Coronary artery (tissue), 2 donors: ENCODE measurements at regions not wholly inside any gene's neighbourhood (a gene's known extent, or its start where the extent isn't known, plus 50 kb on each side); places are given as distances from the start of the nearest gene placed in this dataset.

Experiments
- DNase-seq: peaks from one replicate; pipeline ENCODE4 v3.0.0-alpha.2; 2017; ENCODE audit warnings: low spot score
- H3K27ac ChIP-seq, 2 donors: fragments of 200-600 bp; sonication (generic); one replicate each; pipeline ENCODE4 v1.5.1; 2016 to 2019
- H3K4me3 ChIP-seq: fragments of 200-600 bp; sonication (generic); 2 replicates; pipeline ENCODE4 v1.5.1; 2016; ENCODE audit warnings: mild to moderate bottlenecking, moderate library complexity
- CTCF ChIP-seq: fragments of 200-600 bp; sonication (generic); IDR thresholded peaks from one replicate; pipeline ENCODE4 v1.5.1; 2019; ENCODE audit warnings: antibody characterized with exemption

- Histone ChIP-seq H3K4me3 (no peak overlapping the region), H3K27ac (no peak overlapping the region)
- no peak for DNase-seq
- no peak for TF ChIP-seq CTCF
These were observed 798.7 kb downstream of the DIPK2A start for GRCh38 chr3:144770281-144770680.

GRCh38 chr3:144770915-144771351 is 799.3 kb downstream of the DIPK2A start:
- no peak for DNase-seq
- H3K4me3 ChIP-seq: no peak overlapping the region
- TF ChIP-seq CTCF: no peak
- H3K27ac ChIP-seq: no peak overlapping the region

GRCh38 chr3:144771381-144771870 is 799.8 kb downstream of the DIPK2A start:
- no peak overlapping the region for H3K27ac ChIP-seq
- no peak for DNase-seq

GRCh38 chr3:144772372-144772771 is 800.7 kb downstream of the DIPK2A start:
- TF ChIP-seq CTCF: no peak
- Histone ChIP-seq H3K4me3 (no peak overlapping the region), H3K27ac (no peak overlapping the region)
- DNase-seq: no peak

More at GRCh38 chr3:144771381-144771870, 799.8 kb downstream of the DIPK2A start:
- no peak for TF ChIP-seq CTCF
- no peak overlapping the region for H3K4me3 ChIP-seq

GRCh38 chr3:144773350-144773749 is 801.7 kb downstream of the DIPK2A start:
- no peak for TF ChIP-seq CTCF

GRCh38 chr3:144774897-144775296 is 803.3 kb downstream of the DIPK2A start:
- no peak for DNase-seq
- no peak for TF ChIP-seq CTCF
- H3K4me3 ChIP-seq: no peak overlapping the region
- H3K27ac ChIP-seq: no peak overlapping the region

More at GRCh38 chr3:144773350-144773749, 801.7 kb downstream of the DIPK2A start:
- DNase-seq: no peak
- H3K27ac ChIP-seq: no peak overlapping the region
- H3K4me3 ChIP-seq: no peak overlapping the region

GRCh38 chr3:144775551-144775950 is 803.9 kb downstream of the DIPK2A start:
- no peak for TF ChIP-seq CTCF
- H3K27ac ChIP-seq: no peak overlapping the region
- no peak for DNase-seq

More at GRCh38 chr3:144775551-144775950, 803.9 kb downstream of the DIPK2A start:
- H3K4me3 ChIP-seq: no peak overlapping the region
